GM13976 (cell line): ENCODE measurements at regions not wholly inside any gene's neighbourhood (a gene's known extent, or its start where the extent isn't known, plus 50 kb on each side); places are given as distances from the start of the nearest gene placed in this dataset.

Experiments
- DNase-seq: peaks from one replicate; pipeline ENCODE4 v3.0.0; 2012; ENCODE audit warnings: low spot score
- CTCF ChIP-seq: IDR thresholded peaks from 2 replicates; pipeline ENCODE4 v1.5.1; 2012; ENCODE audit warnings: borderline replicate concordance, mild to moderate bottlenecking; ENCODE audit not compliant: insufficient read depth; ENCODE audit errors: extremely low read depth, missing control alignments, control extremely low read depth
- in situ Hi-C: fragments of 300-500 bp; cut with MboI; formaldehyde crosslinking; loops from one replicate; pipeline ENCODE4 v1.12.0; 2022; ENCODE audit warnings: low sequenced_read_pairs, mixed read lengths, inconsistent platforms; ENCODE audit not compliant: unreplicated experiment

GRCh38 chr4:136838607-136839006, 693.7 kb downstream of the PCDH18 start:
- no peak for TF ChIP-seq CTCF
- in situ Hi-C loops = no loop called here
- DNase-seq = no peak

- no peak for TF ChIP-seq CTCF
- in situ Hi-C loops = no loop called here
- DNase-seq = no peak
Observed at GRCh38 chr4:136831553-136831952, 700.7 kb downstream of the PCDH18 start.

GRCh38 chr4:136829280-136829679, 703.0 kb downstream of the PCDH18 start:
- no peak for DNase-seq
- TF ChIP-seq CTCF = no peak
- in situ Hi-C loops = no loop called here

GRCh38 chr4:136823020-136823419, 709.3 kb downstream of the PCDH18 start:
- no peak for TF ChIP-seq CTCF
- in situ Hi-C loops = no loop called here
- no peak for DNase-seq

- TF ChIP-seq CTCF = no peak
- no peak for DNase-seq
- in situ Hi-C loops = no loop called here
Observed at GRCh38 chr4:136818811-136819330, 713.4 kb downstream of the PCDH18 start.

- DNase-seq = no peak
- in situ Hi-C loops = no loop called here
- no peak for TF ChIP-seq CTCF
Observed at GRCh38 chr4:136812100-136812880, 720.0 kb downstream of the PCDH18 start.
